Naive B cell (primary cell): ENCODE measurements at regions not wholly inside any gene's neighbourhood (a gene's known extent, or its start where the extent isn't known, plus 50 kb on each side); places are given as distances from the start of the nearest gene placed in this dataset.

ENCODE experiments used
- ATAC-seq, 2 donors: fragments of 150-1000 bp; cut with Tn5 transposase; 2 replicates each; pipeline ENCODE4 v1.10.0; 2021; ENCODE audit warnings: low read depth in 2 of 2, mild to moderate bottlenecking in 2 of 2, moderate library complexity in 2 of 2
- DNase-seq: peaks from one replicate; pipeline ENCODE4 v3.0.0; 2022
- H3K27ac Mint-ChIP-seq, 6 donors: one replicate each; pipeline ENCODE4 v1.8.0; 2020 to 2022; ENCODE audit warnings: mild to moderate bottlenecking in 6 of 6, mixed read lengths in 6 of 6, moderate library complexity in 5 of 6, inconsistent platforms in 2 of 6
- H3K27me3 Mint-ChIP-seq, 3 donors: one replicate each; pipeline ENCODE4 v1.8.0; 2021 to 2022; ENCODE audit warnings: mixed read lengths in 3 of 3, mild to moderate bottlenecking in 1 of 3
- H3K36me3 Mint-ChIP-seq, 2 donors: one replicate each; pipeline ENCODE4 v1.8.0; 2020 to 2022; ENCODE audit warnings: mixed read lengths in 2 of 2, inconsistent platforms in 1 of 2, mild to moderate bottlenecking in 1 of 2
- H3K4me1 Mint-ChIP-seq, 3 donors: one replicate each; pipeline ENCODE4 v1.8.0; 2020 to 2022; ENCODE audit warnings: mixed read lengths in 3 of 3, inconsistent platforms in 1 of 3, mild to moderate bottlenecking in 1 of 3, moderate library complexity in 1 of 3
- H3K4me3 Mint-ChIP-seq, 8 donors: one replicate each; pipeline ENCODE4 v1.8.0; 2020 to 2022; ENCODE audit warnings: mild to moderate bottlenecking in 8 of 8, mixed read lengths in 8 of 8, moderate library complexity in 8 of 8, inconsistent platforms in 2 of 8
- H3K9me3 Mint-ChIP-seq, 7 donors: one replicate each; pipeline ENCODE4 v1.8.0; 2020 to 2022; ENCODE audit warnings: mixed read lengths in 7 of 7, mild to moderate bottlenecking in 5 of 7, inconsistent platforms in 2 of 7, moderate library complexity in 1 of 7

- ATAC-seq, result no peak
These were observed 250.9 kb upstream of the SDK2 start for GRCh38 chr17:73895157-73895556.

DNA sequence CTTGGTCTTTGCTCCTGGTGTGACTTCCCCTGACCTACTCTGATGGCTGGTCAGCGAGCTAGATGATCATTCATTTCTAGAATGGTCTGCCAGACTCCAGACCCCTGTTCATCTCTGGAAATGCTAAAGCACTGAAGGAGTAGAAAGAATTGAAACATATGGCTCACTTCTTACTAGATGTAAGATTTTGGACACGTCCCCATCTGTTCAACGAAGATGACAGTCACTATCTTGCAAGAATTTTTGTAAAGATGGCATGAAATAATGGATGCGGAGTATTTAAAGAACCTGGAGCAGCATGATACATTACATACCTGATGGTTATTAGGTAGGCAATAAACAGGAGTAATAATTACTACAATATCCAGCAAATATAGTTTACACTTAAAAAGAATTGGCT lies 252.7 kb upstream of the SDK2 start:
- Mint-ChIP-seq H3K9me3 (peaks cover 0 to 10% (median 3%) of the 10 kb centered on the region in 7 donors), H3K27ac (peak overlapping the region in 1 of 6 donors; percentile 33), H3K4me1 (peaks cover 11 to 13% (median 12%) of the 10 kb centered on the region in 3 donors), H3K36me3 (peaks cover 2 to 7% of the 10 kb centered on the region in 2 donors), H3K27me3 (peaks cover 50 to 58% (median 52%) of the 10 kb centered on the region in 3 donors), H3K4me3 (no peak overlapping the region)
- no peak for DNase-seq
- no peak for ATAC-seq

More at GRCh38 chr17:73895157-73895556, 250.9 kb upstream of the SDK2 start:
- Mint-ChIP-seq H3K27me3 (peaks cover 34 to 42% (median 39%) of the 10 kb centered on the region in 3 donors), H3K4me1 (no peaks in the 10 kb centered on the region), H3K9me3 (peaks cover 0 to 10% (median 5%) of the 10 kb centered on the region in 7 donors), H3K27ac (no peak overlapping the region), H3K4me3 (no peak overlapping the region), H3K36me3 (peaks cover 0 to 4% of the 10 kb centered on the region in 2 donors)
- DNase-seq, result no peak

- Mint-ChIP-seq H3K4me3 (peak overlapping the region in 1 of 8 donors; percentile 19), H3K27ac (no peak overlapping the region), H3K27me3 (peaks cover 56 to 76% (median 68%) of the 10 kb centered on the region in 3 donors), H3K4me1 (peaks cover 13 to 18% (median 14%) of the 10 kb centered on the region in 3 donors), H3K36me3 (peaks cover 0 to 7% of the 10 kb centered on the region in 2 donors), H3K9me3 (peaks cover 0 to 3% (median 0%) of the 10 kb centered on the region in 7 donors)
- no peak for ATAC-seq
- no peak for DNase-seq
These were observed 255.6 kb upstream of the SDK2 start for GRCh38 chr17:73899839-73900238.

DNA sequence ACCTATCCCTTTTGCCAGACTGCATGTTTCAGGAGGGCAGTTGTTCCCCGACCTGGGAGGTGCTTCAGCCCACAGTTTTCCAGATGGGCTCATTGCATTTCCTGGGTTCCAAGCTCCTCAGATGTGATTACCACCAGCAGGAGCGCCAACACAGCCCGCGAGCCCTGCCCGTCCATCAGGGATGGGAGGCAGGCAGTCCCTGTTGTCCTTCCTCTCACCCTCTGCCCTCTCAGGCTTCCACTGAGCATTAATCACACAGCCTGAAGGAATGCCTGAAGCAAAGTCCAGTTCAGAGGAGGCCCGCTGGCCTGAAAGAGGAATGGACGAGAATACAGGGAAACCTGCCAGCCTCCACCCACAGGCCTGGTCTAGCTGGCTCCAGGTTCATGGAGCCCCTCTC lies 256.3 kb upstream of the SDK2 start:
- no peak for DNase-seq
- H3K27me3 Mint-ChIP-seq, result peaks cover 59 to 70% (median 61%) of the 10 kb centered on the region in 3 donors
- peaks cover 0 to 7% of the 10 kb centered on the region in 2 donors for H3K36me3 Mint-ChIP-seq
- ATAC-seq, result no peak
- peaks cover 0 to 3% (median 0%) of the 10 kb centered on the region in 7 donors for H3K9me3 Mint-ChIP-seq
- H3K4me3 Mint-ChIP-seq, result no peak overlapping the region
- no peak overlapping the region for H3K27ac Mint-ChIP-seq
- H3K4me1 Mint-ChIP-seq, result peaks cover 13 to 18% (median 14%) of the 10 kb centered on the region in 3 donors

GRCh38 chr17:73901249-73901648 lies 257.0 kb upstream of the SDK2 start:
- peak overlapping the region; percentile 67 to 98 (median 92) for H3K4me3 Mint-ChIP-seq
- H3K27me3 Mint-ChIP-seq, result peaks cover 56 to 76% (median 61%) of the 10 kb centered on the region in 3 donors
- peaks cover 13 to 18% (median 14%) of the 10 kb centered on the region in 3 donors for H3K4me1 Mint-ChIP-seq
- H3K27ac Mint-ChIP-seq, result peak overlapping the region in 1 of 6 donors; percentile 73
- no peak for ATAC-seq
- DNase-seq, result no peak
- H3K9me3 Mint-ChIP-seq, result peaks cover 0 to 6% (median 0%) of the 10 kb centered on the region in 7 donors
- peaks cover 0 to 7% of the 10 kb centered on the region in 2 donors for H3K36me3 Mint-ChIP-seq

- H3K27ac Mint-ChIP-seq, result peak overlapping the region in 3 of 6 donors; percentile 66 to 85 (median 82)
- H3K27me3 Mint-ChIP-seq, result peaks cover 60 to 80% (median 61%) of the 10 kb centered on the region in 3 donors
- peaks cover 13 to 18% (median 14%) of the 10 kb centered on the region in 3 donors for H3K4me1 Mint-ChIP-seq
These were observed 257.6 kb upstream of the SDK2 start for GRCh38 chr17:73901661-73902415.

DNA sequence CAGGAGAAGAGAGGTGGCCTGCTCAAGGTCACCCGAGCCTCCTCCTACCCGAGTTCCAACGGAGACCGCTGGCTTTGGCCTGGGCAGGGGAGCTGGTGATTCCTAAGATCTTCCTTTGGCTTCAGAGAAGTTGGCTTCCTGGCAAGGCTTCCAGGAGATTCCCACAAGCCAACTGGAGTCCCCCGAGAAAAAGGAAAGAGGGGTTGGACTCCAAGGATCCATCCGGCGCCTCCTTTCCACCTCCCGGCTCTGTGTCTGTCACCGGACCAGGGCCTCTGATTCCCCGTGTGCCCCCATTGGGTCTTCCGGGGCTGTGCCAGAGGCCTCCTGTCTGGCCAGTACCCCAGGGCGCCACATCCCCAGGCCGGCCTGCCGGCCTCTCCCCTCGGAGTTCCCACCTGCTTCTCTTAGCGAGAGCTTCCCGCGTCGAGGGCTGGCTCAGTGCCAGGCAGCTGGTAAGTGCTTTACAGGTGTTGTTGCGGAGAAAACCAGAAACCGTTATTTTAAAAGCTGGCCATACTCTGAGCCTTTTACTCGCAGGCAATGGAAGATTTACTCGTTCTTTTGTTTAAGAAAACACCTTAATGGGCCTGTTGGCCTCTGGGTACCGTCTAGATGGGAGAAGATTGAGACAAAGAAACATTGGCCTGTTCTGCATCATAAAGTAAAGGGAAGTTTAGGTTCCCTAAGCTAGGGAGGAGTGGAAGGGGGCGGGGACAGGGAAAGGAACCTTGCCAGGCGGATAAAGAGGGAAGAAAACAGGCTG lies 258.4 kb upstream of the SDK2 start:
- Mint-ChIP-seq H3K4me3 (peak overlapping the region; percentile 67 to 98 (median 90)), H3K36me3 (peaks cover 0 to 7% of the 10 kb centered on the region in 2 donors), H3K27ac (peak overlapping the region in 1 of 6 donors; percentile 48), H3K9me3 (peaks cover 0 to 6% (median 0%) of the 10 kb centered on the region in 7 donors), H3K4me1 (peaks cover 13 to 18% (median 14%) of the 10 kb centered on the region in 3 donors), H3K27me3 (peaks cover 53 to 79% (median 62%) of the 10 kb centered on the region in 3 donors)
- no peak for ATAC-seq
- no peak for DNase-seq

More at GRCh38 chr17:73901661-73902415, 257.6 kb upstream of the SDK2 start:
- H3K4me3 Mint-ChIP-seq, result peak overlapping the region; percentile 67 to 98 (median 92)
- DNase-seq (no peak), ATAC-seq (peak; percentile 20 to 62)
- H3K9me3 Mint-ChIP-seq, result peaks cover 0 to 6% (median 0%) of the 10 kb centered on the region in 7 donors
- peaks cover 0 to 7% of the 10 kb centered on the region in 2 donors for H3K36me3 Mint-ChIP-seq

DNA sequence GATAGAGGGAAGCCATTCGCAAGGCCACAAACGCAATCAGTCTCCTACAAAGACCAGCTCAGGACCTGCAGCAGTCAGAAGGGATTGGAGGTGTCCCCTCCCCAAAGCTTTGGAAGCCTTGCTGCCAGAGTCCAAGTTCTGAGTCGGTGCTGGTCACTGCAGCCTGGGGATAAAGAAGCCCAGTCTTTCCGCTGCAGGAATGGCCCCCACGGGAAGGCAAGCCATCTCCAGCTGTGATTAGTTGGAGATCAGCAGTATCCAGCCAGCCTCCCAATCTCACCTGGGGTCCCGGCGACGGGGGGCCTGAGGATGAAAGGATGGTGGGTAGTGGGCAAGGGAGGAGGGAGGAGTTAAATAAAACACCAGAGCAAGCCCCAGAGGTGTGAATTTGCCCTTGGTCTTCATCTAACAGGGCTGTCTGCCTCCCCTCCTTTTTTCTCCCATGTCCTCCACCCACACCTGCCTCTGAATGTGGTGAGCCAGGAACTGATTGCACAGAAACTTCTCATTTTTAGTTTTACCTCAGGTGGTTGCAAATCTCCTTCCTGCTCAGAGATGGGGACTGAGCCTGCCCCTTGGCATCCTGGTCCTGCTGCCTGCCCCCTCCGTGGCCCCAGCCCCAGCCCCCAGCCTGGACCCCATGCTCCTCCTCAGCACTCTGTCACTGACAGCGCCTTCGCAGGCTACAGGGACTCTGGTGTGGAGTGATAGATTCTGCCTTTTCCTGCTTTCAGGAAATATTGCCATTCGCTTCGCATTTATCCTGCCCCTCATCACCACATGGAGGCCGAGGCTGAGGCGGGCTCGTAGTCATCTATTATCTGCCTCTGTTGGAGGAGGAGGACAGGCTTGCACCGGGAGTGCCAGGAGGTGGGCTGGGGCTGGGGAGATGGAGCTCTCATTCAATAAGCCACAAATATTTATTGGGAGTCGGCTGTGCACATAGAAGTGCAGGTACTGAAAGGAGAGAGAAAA lies 262.9 kb upstream of the SDK2 start:
- Mint-ChIP-seq H3K27ac (no peak overlapping the region), H3K4me1 (peaks cover 0 to 3% (median 1%) of the 10 kb centered on the region in 3 donors), H3K36me3 (no peaks in the 10 kb centered on the region), H3K4me3 (no peak overlapping the region), H3K9me3 (peaks cover 0 to 5% (median 0%) of the 10 kb centered on the region in 7 donors), H3K27me3 (peaks cover 58 to 75% (median 60%) of the 10 kb centered on the region in 3 donors)
- no peak for ATAC-seq
- DNase-seq, result no peak

DNA sequence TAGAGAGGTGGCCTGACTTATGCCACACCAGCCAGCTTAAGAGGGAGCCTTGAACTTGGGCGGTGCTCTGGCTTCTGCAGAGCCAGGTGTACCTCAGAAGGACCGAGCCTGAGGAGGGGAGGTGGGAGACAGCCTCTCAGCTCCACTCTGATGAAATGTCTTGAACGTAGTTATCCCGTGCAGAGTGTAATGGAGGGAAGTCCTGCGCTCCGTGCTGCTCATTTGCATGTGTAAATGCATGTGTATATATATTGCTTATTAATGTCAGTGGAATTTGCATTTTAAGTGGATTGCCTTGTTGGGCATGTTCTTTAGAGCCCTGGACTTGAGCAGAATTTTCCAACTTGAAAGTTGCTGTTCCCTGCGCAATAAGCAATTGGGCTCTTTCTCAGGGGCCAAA lies 264.9 kb upstream of the SDK2 start:
- Mint-ChIP-seq H3K27ac (no peak overlapping the region), H3K27me3 (peaks cover 53 to 72% (median 53%) of the 10 kb centered on the region in 3 donors), H3K36me3 (no peaks in the 10 kb centered on the region)

GRCh38 chr17:73910206-73910605 lies 266.0 kb upstream of the SDK2 start:
- DNase-seq (no peak), ATAC-seq (no peak)

More for the DNA sequence above, 264.9 kb upstream of the SDK2 start:
- DNase-seq (no peak), ATAC-seq (no peak)
- H3K9me3 Mint-ChIP-seq, result peaks cover 0 to 6% (median 2%) of the 10 kb centered on the region in 7 donors
- no peak overlapping the region for H3K4me3 Mint-ChIP-seq
- H3K4me1 Mint-ChIP-seq, result peaks cover 0 to 2% (median 0%) of the 10 kb centered on the region in 3 donors

GRCh38 chr17:73910821-73911515 lies 266.7 kb upstream of the SDK2 start:
- Mint-ChIP-seq H3K9me3 (peaks cover 0 to 19% (median 11%) of the 10 kb centered on the region in 7 donors), H3K4me3 (peak overlapping the region in 1 of 8 donors; percentile 25), H3K27me3 (peaks cover 52 to 82% (median 52%) of the 10 kb centered on the region in 3 donors), H3K36me3 (peaks cover 5 to 10% of the 10 kb centered on the region in 2 donors), H3K4me1 (peaks cover 0 to 2% (median 0%) of the 10 kb centered on the region in 3 donors), H3K27ac (no peak overlapping the region)
- no peak for ATAC-seq
- no peak for DNase-seq

More at GRCh38 chr17:73910206-73910605, 266.0 kb upstream of the SDK2 start:
- Mint-ChIP-seq H3K9me3 (peaks cover 0 to 16% (median 9%) of the 10 kb centered on the region in 7 donors), H3K4me3 (no peak overlapping the region), H3K27ac (no peak overlapping the region), H3K4me1 (peaks cover 0 to 2% (median 0%) of the 10 kb centered on the region in 3 donors), H3K27me3 (peaks cover 52 to 82% (median 54%) of the 10 kb centered on the region in 3 donors), H3K36me3 (peaks cover 1 to 6% of the 10 kb centered on the region in 2 donors)
